H1 (cell line): ENCODE measurements at regions not wholly inside any gene's neighbourhood (a gene's known extent, or its start where the extent isn't known, plus 50 kb on each side); places are given as distances from the start of the nearest gene placed in this dataset.

Experiments used
- CTCF ChIA-PET: fragments of 300-600 bp; sonication (Branson Sonifier 250); formaldehyde crosslinking; loops from one replicate; lab custom pipeline; 2021; ENCODE audit not compliant: partially characterized antibody; lab: Charles Lee
- POLR2A ChIA-PET: fragments of 300-600 bp; sonication (Branson Sonifier 250); formaldehyde crosslinking; loops from one replicate; lab custom pipeline; 2021; ENCODE audit warnings: inconsistent platforms; ENCODE audit not compliant: partially characterized antibody; lab: Charles Lee
- DNase-seq, 2 experiments: peaks; one replicate each; pipeline versions ENCODE4 v3.0.0 to v3.0.0-alpha.2; 2010 to 2022; ENCODE audit warnings: low spot score in 2 of 2, low read depth in 1 of 2, mixed read lengths in 1 of 2
- FAIRE-seq: peaks from 2 replicates; lab custom pipeline; 2011; peaks lifted over from hg19 to GRCh38; lab: Jason Lieb, UNC
- H2AFZ ChIP-seq: 2 replicates; pipeline ENCODE4 v1.8.1; 2012; ENCODE audit warnings: low read length, inconsistent platforms
- H2AK5ac ChIP-seq: 2 replicates; pipeline ENCODE4 v1.6.1; 2013; ENCODE audit warnings: low read depth, low read length
- H2BK120ac ChIP-seq: replicated peaks from 2 replicates; pipeline ENCODE3; 2013; ENCODE audit warnings: low read depth, low read length, inconsistent platforms
- H2BK12ac ChIP-seq: 2 replicates; pipeline ENCODE4 v1.6.1; 2013; ENCODE audit warnings: low read depth, low read length
- H2BK15ac ChIP-seq: 2 replicates; pipeline ENCODE4 v1.6.1; 2013; ENCODE audit warnings: low read length
- H2BK20ac ChIP-seq: 2 replicates; pipeline ENCODE4 v1.6.1; 2013; ENCODE audit warnings: low read length
- H2BK5ac ChIP-seq: 2 replicates; pipeline ENCODE4 v1.6.1; 2013; ENCODE audit warnings: low read depth, low read length
- H3K14ac ChIP-seq: 2 replicates; pipeline ENCODE4 v1.6.1; 2013; ENCODE audit warnings: inconsistent platforms; ENCODE audit not compliant: insufficient read length
- H3K18ac ChIP-seq: 2 replicates; pipeline ENCODE4 v1.6.1; 2013; ENCODE audit warnings: low read length; ENCODE audit errors: extremely low read depth
- H3K23ac ChIP-seq: 2 replicates; pipeline ENCODE4 v1.6.1; 2013; ENCODE audit warnings: inconsistent platforms; ENCODE audit not compliant: insufficient read length
- H3K23me2 ChIP-seq: 2 replicates; pipeline ENCODE4 v1.6.1; 2013; ENCODE audit warnings: low read depth, low read length
- H3K27ac ChIP-seq: 2 replicates; pipeline ENCODE4 v1.6.1; 2011; ENCODE audit warnings: low read depth, low read length, inconsistent platforms
- H3K27me3 ChIP-seq, 4 experiments: replicated peaks in 1 of 4; 1 replicate in 1 of 4; 2 replicates in 3 of 4; pipeline versions ENCODE4 v1.6.1 to v1.8.1; 2011 to 2013; ENCODE audit warnings: low read length in 3 of 4, mild to moderate bottlenecking in 3 of 4, inconsistent platforms in 2 of 4, mixed read lengths in 2 of 4, moderate library complexity in 1 of 4; ENCODE audit not compliant: control insufficient read depth in 3 of 4, insufficient read depth in 3 of 4; ENCODE audit errors: extremely low read depth in 1 of 4
- H3K36me3 ChIP-seq, 4 experiments: 2 replicates each; pipeline versions ENCODE4 v1.6.1 to v1.8.1; 2011 to 2013; ENCODE audit warnings: mild to moderate bottlenecking in 4 of 4, low read length in 3 of 4, moderate library complexity in 2 of 4, control low read depth in 1 of 4, inconsistent platforms in 1 of 4; ENCODE audit not compliant: insufficient read depth in 4 of 4, control insufficient read depth in 2 of 4
- H3K4ac ChIP-seq: replicated peaks from 2 replicates; pipeline ENCODE3; 2013; ENCODE audit warnings: low read length, low read depth, mixed read lengths, inconsistent platforms; ENCODE audit not compliant: insufficient read length
- H3K4me1 ChIP-seq, 4 experiments: replicated peaks in 1 of 4; 1 replicate in 1 of 4; 2 replicates in 3 of 4; pipeline versions ENCODE4 v1.6.1 to v1.8.1; 2011 to 2013; ENCODE audit warnings: low read length in 3 of 4, inconsistent platforms in 2 of 4, mixed read lengths in 1 of 4; ENCODE audit not compliant: insufficient read depth in 4 of 4, control insufficient read depth in 3 of 4
- H3K4me2 ChIP-seq, 2 experiments: 2 replicates each; pipeline versions ENCODE4 v1.6.1 to v1.8.1; 2011 to 2013; ENCODE audit warnings: low read depth in 2 of 2, low read length in 2 of 2, control low read depth in 1 of 2, inconsistent platforms in 1 of 2, mild to moderate bottlenecking in 1 of 2; ENCODE audit not compliant: insufficient read depth in 1 of 2
- H3K4me3 ChIP-seq, 4 experiments: fragments of 200-600, 300-600 bp in 1 of 4; sonication (generic), shearing (Covaris generic), sonication (Bioruptor Twin) in 1 of 4; 2 replicates each; pipeline versions ENCODE4 v1.5.1 to v1.8.1; 2011 to 2016; ENCODE audit warnings: low read length in 4 of 4, low read depth in 3 of 4, control low read depth in 2 of 4, inconsistent platforms in 2 of 4, mild to moderate bottlenecking in 2 of 4, mixed read lengths in 1 of 4, moderate library complexity in 1 of 4; ENCODE audit not compliant: insufficient read depth in 2 of 4; ENCODE audit errors: extremely low read depth in 1 of 4
- H3K56ac ChIP-seq: replicated peaks from 2 replicates; pipeline ENCODE3; 2013; ENCODE audit warnings: low read depth, mild to moderate bottlenecking, mixed read lengths, low read length, inconsistent platforms; ENCODE audit not compliant: insufficient read length
- H3K79me1 ChIP-seq: 2 replicates; pipeline ENCODE4 v1.6.1; 2013; ENCODE audit warnings: low read depth, low read length, control low read depth
- H3K79me2 ChIP-seq, 2 experiments: 2 replicates each; pipeline versions ENCODE4 v1.6.1 to v1.8.1; 2012 to 2013; ENCODE audit warnings: low read length in 2 of 2, mild to moderate bottlenecking in 2 of 2, inconsistent platforms in 1 of 2; ENCODE audit not compliant: insufficient read depth in 2 of 2, control insufficient read depth in 1 of 2
- H3K9ac ChIP-seq, 4 experiments: replicated peaks in 1 of 4; 1 replicate in 1 of 4; 2 replicates in 3 of 4; pipeline versions ENCODE4 v1.6.1 to v1.8.1; 2011 to 2013; ENCODE audit warnings: low read depth in 3 of 4, low read length in 3 of 4, control low read depth in 2 of 4, mild to moderate bottlenecking in 2 of 4, moderate library complexity in 2 of 4, inconsistent platforms in 1 of 4; ENCODE audit errors: extremely low read depth in 1 of 4
- H3K9me3 ChIP-seq, 2 experiments: 2 replicates each; pipeline versions ENCODE4 v1.6.1 to v1.8.1; 2012 to 2013; ENCODE audit warnings: mild to moderate bottlenecking in 2 of 2, moderate library complexity in 2 of 2, control low read depth in 1 of 2, inconsistent platforms in 1 of 2, low read depth in 1 of 2, low read length in 1 of 2, mixed read lengths in 1 of 2; ENCODE audit not compliant: insufficient read depth in 2 of 2
- H4K20me1 ChIP-seq, 2 experiments: replicated peaks in 1 of 2; 2 replicates each; pipeline versions ENCODE3 to v1.8.1; 2011 to 2013; ENCODE audit warnings: inconsistent platforms in 2 of 2, low read length in 2 of 2, mild to moderate bottlenecking in 1 of 2; ENCODE audit not compliant: insufficient read depth in 2 of 2, control insufficient read depth in 1 of 2
- H4K5ac ChIP-seq: 2 replicates; pipeline ENCODE4 v1.6.1; 2013; ENCODE audit warnings: low read length, low read depth, mixed read lengths, inconsistent platforms; ENCODE audit not compliant: insufficient read length
- H4K8ac ChIP-seq: 2 replicates; pipeline ENCODE4 v1.8.0; 2013; ENCODE audit warnings: mild to moderate bottlenecking, moderate library complexity, low read length, inconsistent platforms; ENCODE audit not compliant: insufficient read depth; ENCODE audit errors: extremely low read depth
- H4K91ac ChIP-seq: replicated peaks from 2 replicates; pipeline ENCODE3; 2013; ENCODE audit warnings: low read length, mixed read lengths, inconsistent platforms; ENCODE audit not compliant: insufficient read length
- ATF3 ChIP-seq: IDR thresholded peaks from 2 replicates; pipeline ENCODE4 v1.6.1; 2011; ENCODE audit warnings: low read depth, mild to moderate bottlenecking, low read length; ENCODE audit not compliant: insufficient read depth
- CBX8 ChIP-seq: fragments of 300-800, 300-1000 bp; sonication (generic); IDR thresholded peaks from 2 replicates; pipeline ENCODE4 v1.7.1; 2016; ENCODE audit warnings: low read depth, low read length, borderline replicate concordance
- EGR1 ChIP-seq: IDR thresholded peaks from 2 replicates; pipeline ENCODE4 v1.6.1; 2011; ENCODE audit warnings: low read depth, low read length, borderline replicate concordance
- MAX ChIP-seq: IDR thresholded peaks from 2 replicates; pipeline ENCODE4 v1.6.1; 2012; ENCODE audit warnings: inconsistent platforms
- NANOG ChIP-seq: IDR thresholded peaks from 2 replicates; pipeline ENCODE4 v1.6.1; 2011; ENCODE audit warnings: low read length, low read depth, mild to moderate bottlenecking, inconsistent platforms; ENCODE audit not compliant: insufficient read depth, poor library complexity, severe bottlenecking
- POLR2AphosphoS5 ChIP-seq: IDR thresholded peaks from 2 replicates; pipeline ENCODE4 v1.6.1; 2011; ENCODE audit warnings: low read depth, low read length
- SP1 ChIP-seq: IDR thresholded peaks from 2 replicates; pipeline ENCODE4 v1.6.1; 2011; ENCODE audit warnings: low read depth, low read length
- TBP ChIP-seq: IDR thresholded peaks from 2 replicates; pipeline ENCODE4 v1.6.1; 2011; ENCODE audit warnings: low read depth, low read length, improper control_type of control experiment
- YY1 ChIP-seq: IDR thresholded peaks from 2 replicates; pipeline ENCODE4 v1.6.1; 2011; ENCODE audit warnings: low read depth, mild to moderate bottlenecking, low read length
- WGBS, 2 experiments: shearing (Covaris generic) in 1 of 2; methylation state at CpG; one replicate each; pipeline versions ENCODE4 v1.1.6 to v1.1.7; 2013 to 2015; ENCODE audit warnings: low lambda C conversion rate in 2 of 2, mixed read lengths in 2 of 2, inconsistent platforms in 1 of 2, low coverage in 1 of 2, missing lambda C conversion rate in 1 of 2; ENCODE audit not compliant: insufficient replicate concordance in 2 of 2, insufficient coverage in 1 of 2, insufficient read length in 1 of 2; ENCODE audit errors: extremely low coverage in 1 of 2, missing lambda C conversion rate in 1 of 2; 5-methylcytosine and 5-hydroxymethylcytosine counted together
- TF ChIP-seq, protein P1 (sequence below): IDR thresholded peaks from 2 replicates; pipeline ENCODE4 v1.6.1; 2012; ENCODE audit warnings: inconsistent platforms
- TF ChIP-seq, protein P2 (sequence below): IDR thresholded peaks from 2 replicates; pipeline ENCODE4 v1.6.1; 2011; ENCODE audit warnings: low read length, improper control_type of control experiment

GRCh38 chrX:106363214-106363613 lies 195.1 kb downstream of the PWWP3B start (continued):
- TF ChIP-seq SP1, result no peak

DNA sequence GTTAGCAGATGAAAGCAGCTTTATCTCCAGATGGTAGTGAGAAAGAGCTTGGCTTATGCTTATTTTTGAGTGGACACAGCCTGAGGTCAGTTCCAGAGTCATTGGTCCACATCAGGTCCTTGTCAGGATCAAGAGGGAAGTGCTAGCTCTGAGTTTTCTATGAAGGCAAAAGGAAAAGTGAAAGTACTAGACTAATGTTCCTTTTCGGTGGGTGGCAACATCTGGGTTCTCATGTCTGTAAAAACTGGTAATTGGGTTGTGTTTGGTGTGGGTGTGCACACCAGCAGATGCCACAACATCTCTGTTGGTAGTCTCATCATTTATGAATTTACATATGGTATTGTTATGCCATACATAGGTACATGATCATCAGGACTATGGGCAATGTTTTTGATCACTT lies 210.5 kb downstream of the PWWP3B start:
- no peak overlapping the region for H3K4me3 ChIP-seq
- no peak overlapping the region for H2BK20ac ChIP-seq
- H2BK15ac ChIP-seq, result no peak overlapping the region
- H3K79me1 ChIP-seq, result no peaks in the 10 kb centered on the region
- no peak overlapping the region for H3K23ac ChIP-seq
- H2BK120ac ChIP-seq, result no peak overlapping the region
- ChIA-PET CTCF (interaction anchor here (1.7 kb wide), 1 partner anchor 19 kb away, joined by 3 read pairs; no protein-coding TSS in a partner anchor), POLR2A (no interaction called here)
- H3K4me2 ChIP-seq, result no peak overlapping the region
- no peak overlapping the region for H4K91ac ChIP-seq
- H4K8ac ChIP-seq, result no peak overlapping the region
- no peaks in the 10 kb centered on the region for H3K23me2 ChIP-seq
- no peak overlapping the region for H3K18ac ChIP-seq
- peaks cover 0 to 21% of the 10 kb centered on the region in 2 experiments; a peak in 1 of 4 replicates for H3K9me3 ChIP-seq
- WGBS, 2 experiments, result 100% methylated on average over 1 of the region's 1 CpG; no CpG with 5 or more reads in 1 of the 2 experiments
- H2BK12ac ChIP-seq, result no peak overlapping the region
- no peak overlapping the region for H3K4ac ChIP-seq
- no peak overlapping the region for H3K9ac ChIP-seq
- H3K27me3 ChIP-seq, result no peaks in the 10 kb centered on the region
- no peak overlapping the region for H2BK5ac ChIP-seq
- FAIRE-seq (no peak), DNase-seq (no peak)
- no peak overlapping the region for H2AK5ac ChIP-seq
- no peaks in the 10 kb centered on the region for H4K20me1 ChIP-seq
- H3K56ac ChIP-seq, result no peak overlapping the region
- no peak overlapping the region for H3K27ac ChIP-seq
- no peak overlapping the region for H3K14ac ChIP-seq
- H3K36me3 ChIP-seq, result no peaks in the 10 kb centered on the region
- H3K4me1 ChIP-seq, result no peaks in the 10 kb centered on the region
- H4K5ac ChIP-seq, result no peak overlapping the region
- H2AFZ ChIP-seq, result no peak overlapping the region
- H3K79me2 ChIP-seq, result no peaks in the 10 kb centered on the region
- TF ChIP-seq YY1 (no peak), CBX8 (no peak), MAX (no peak), POLR2AphosphoS5 (no peak), EGR1 (no peak), NANOG (no peak), ATF3 (no peak), TBP (no peak)
- TF ChIP-seq, protein P1, sequence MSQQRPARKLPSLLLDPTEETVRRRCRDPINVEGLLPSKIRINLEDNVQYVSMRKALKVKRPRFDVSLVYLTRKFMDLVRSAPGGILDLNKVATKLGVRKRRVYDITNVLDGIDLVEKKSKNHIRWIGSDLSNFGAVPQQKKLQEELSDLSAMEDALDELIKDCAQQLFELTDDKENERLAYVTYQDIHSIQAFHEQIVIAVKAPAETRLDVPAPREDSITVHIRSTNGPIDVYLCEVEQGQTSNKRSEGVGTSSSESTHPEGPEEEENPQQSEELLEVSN, result no peak
- TF ChIP-seq, protein P2, sequence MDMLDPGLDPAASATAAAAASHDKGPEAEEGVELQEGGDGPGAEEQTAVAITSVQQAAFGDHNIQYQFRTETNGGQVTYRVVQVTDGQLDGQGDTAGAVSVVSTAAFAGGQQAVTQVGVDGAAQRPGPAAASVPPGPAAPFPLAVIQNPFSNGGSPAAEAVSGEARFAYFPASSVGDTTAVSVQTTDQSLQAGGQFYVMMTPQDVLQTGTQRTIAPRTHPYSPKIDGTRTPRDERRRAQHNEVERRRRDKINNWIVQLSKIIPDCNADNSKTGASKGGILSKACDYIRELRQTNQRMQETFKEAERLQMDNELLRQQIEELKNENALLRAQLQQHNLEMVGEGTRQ, result no peak
